Neural progenitor cell (in vitro differentiated cells): ENCODE measurements at regions not wholly inside any gene's neighbourhood (a gene's known extent, or its start where the extent isn't known, plus 50 kb on each side); places are given as distances from the start of the nearest gene placed in this dataset.

Source experiments
- DNase-seq: peaks from one replicate; pipeline ENCODE4 v3.0.0-alpha.2; 2016; ENCODE audit warnings: low spot score
- H2AFZ ChIP-seq: fragments of 200-600 bp; sonication (generic); replicated peaks from 2 replicates; pipeline ENCODE4 v1.6.1; 2016; ENCODE audit warnings: antibody characterized with exemption
- H3F3A ChIP-seq: fragments of 200-600 bp; sonication (generic); 2 replicates; pipeline ENCODE4 v1.6.1; 2016; ENCODE audit warnings: antibody characterized with exemption, low read depth
- H3K27ac ChIP-seq: fragments of 200-600 bp; sonication (generic); 2 replicates; pipeline ENCODE4 v1.5.1; 2016; ENCODE audit warnings: mild to moderate bottlenecking
- H3K27me3 ChIP-seq: fragments of 200-600 bp; sonication (generic); 2 replicates; pipeline ENCODE4 v1.6.1; 2016; ENCODE audit warnings: mild to moderate bottlenecking, moderate library complexity
- H3K36me3 ChIP-seq: fragments of 200-600 bp; sonication (generic); 2 replicates; pipeline ENCODE4 v1.5.1; 2016
- H3K4me1 ChIP-seq: fragments of 200-600 bp; sonication (generic); 2 replicates; pipeline ENCODE4 v1.6.1; 2016; ENCODE audit warnings: mixed run types
- H3K4me2 ChIP-seq: fragments of 200-600 bp; sonication (generic); 2 replicates; pipeline ENCODE4 v1.6.1; 2016
- H3K4me3 ChIP-seq: fragments of 200-600 bp; sonication (generic); 2 replicates; pipeline ENCODE4 v1.5.1; 2016
- H3K79me2 ChIP-seq: fragments of 200-600 bp; sonication (generic); 2 replicates; pipeline ENCODE4 v1.6.1; 2016; ENCODE audit warnings: low read depth
- H3K9ac ChIP-seq: fragments of 200-600 bp; sonication (generic); 2 replicates; pipeline ENCODE4 v1.6.1; 2016
- H3K9me3 ChIP-seq: fragments of 200-600 bp; sonication (generic); 2 replicates; pipeline ENCODE4 v1.5.1; 2016; ENCODE audit warnings: low read depth
- H4K20me1 ChIP-seq: fragments of 200-600 bp; sonication (generic); 2 replicates; pipeline ENCODE4 v1.6.1; 2016; ENCODE audit warnings: low read depth
- H3K27ac Mint-ChIP-seq: 3 replicates; pipeline ENCODE4 v1.8.0; 2021; ENCODE audit warnings: mixed read lengths
- H3K27me3 Mint-ChIP-seq: 2 replicates; pipeline ENCODE4 v1.8.0; 2022; ENCODE audit warnings: low read depth, mild to moderate bottlenecking, inconsistent platforms, moderate library complexity, mixed read lengths; ENCODE audit not compliant: insufficient read depth
- H3K36me3 Mint-ChIP-seq: 3 replicates; pipeline ENCODE4 v1.8.0; 2021; ENCODE audit warnings: mixed read lengths
- H3K4me1 Mint-ChIP-seq: 3 replicates; pipeline ENCODE4 v1.8.0; 2021; ENCODE audit warnings: mixed read lengths
- H3K4me3 Mint-ChIP-seq: 3 replicates; pipeline ENCODE4 v1.8.0; 2021; ENCODE audit warnings: mild to moderate bottlenecking, moderate library complexity, mixed read lengths
- H3K9me3 Mint-ChIP-seq: 3 replicates; pipeline ENCODE4 v1.8.0; 2020; ENCODE audit warnings: mixed read lengths
- EZH2 ChIP-seq: fragments of 200-600 bp; sonication (generic); IDR thresholded peaks from 2 replicates; pipeline ENCODE4 v1.6.1; 2017; ENCODE audit warnings: antibody characterized with exemption, mild to moderate bottlenecking, moderate library complexity
- EZH2phosphoT487 ChIP-seq: fragments of 200-600 bp; sonication (generic); IDR thresholded peaks from 2 replicates; pipeline ENCODE4 v1.6.1; 2017; ENCODE audit warnings: antibody characterized with exemption
- TF ChIP-seq, protein P1 (sequence below): fragments of 200-600 bp; sonication (generic); IDR thresholded peaks from 2 replicates; pipeline ENCODE4 v1.5.1; 2017; ENCODE audit warnings: antibody characterized with exemption, mild to moderate bottlenecking

DNA sequence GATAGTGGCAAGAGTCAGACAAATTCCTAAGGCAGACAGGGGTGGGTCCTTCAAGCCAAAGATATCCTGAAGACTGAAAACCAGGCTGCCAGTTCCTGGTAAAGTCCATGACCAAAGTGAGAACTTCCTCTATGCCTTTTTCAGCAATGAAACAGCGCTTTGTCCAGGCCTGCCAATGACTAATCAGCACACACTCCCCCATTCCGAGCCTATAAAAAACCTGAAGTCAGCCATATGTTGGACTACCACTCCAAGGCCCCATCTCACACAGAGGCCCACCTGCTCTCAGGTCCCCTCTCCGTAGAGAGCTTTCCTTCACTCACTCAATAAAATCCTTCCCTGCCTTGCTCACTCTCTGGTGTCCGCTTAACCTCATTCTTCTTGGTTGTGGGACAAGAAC lies 402.2 kb downstream of the ANKRD7 start:
- no peak overlapping the region for H3K4me2 ChIP-seq
- no peak overlapping the region for H3K4me3 Mint-ChIP-seq
- no peaks in the 10 kb centered on the region for H3K79me2 ChIP-seq
- no peaks in the 10 kb centered on the region for H3K36me3 ChIP-seq
- no peaks in the 10 kb centered on the region for H3K9me3 ChIP-seq
- no peak overlapping the region for H3K4me3 ChIP-seq
- H3K27me3 Mint-ChIP-seq: peaks cover 3% of the 10 kb centered on the region
- DNase-seq: no peak
- H3K4me1 ChIP-seq: peaks cover 19% of the 10 kb centered on the region
- H3K27ac Mint-ChIP-seq: no peak overlapping the region
- no peaks in the 10 kb centered on the region for H3K27me3 ChIP-seq
- H3F3A ChIP-seq: no peaks in the 10 kb centered on the region
- H2AFZ ChIP-seq: no peak overlapping the region
- no peak overlapping the region for H3K27ac ChIP-seq
- TF ChIP-seq EZH2: no peak
- TF ChIP-seq, protein P1, sequence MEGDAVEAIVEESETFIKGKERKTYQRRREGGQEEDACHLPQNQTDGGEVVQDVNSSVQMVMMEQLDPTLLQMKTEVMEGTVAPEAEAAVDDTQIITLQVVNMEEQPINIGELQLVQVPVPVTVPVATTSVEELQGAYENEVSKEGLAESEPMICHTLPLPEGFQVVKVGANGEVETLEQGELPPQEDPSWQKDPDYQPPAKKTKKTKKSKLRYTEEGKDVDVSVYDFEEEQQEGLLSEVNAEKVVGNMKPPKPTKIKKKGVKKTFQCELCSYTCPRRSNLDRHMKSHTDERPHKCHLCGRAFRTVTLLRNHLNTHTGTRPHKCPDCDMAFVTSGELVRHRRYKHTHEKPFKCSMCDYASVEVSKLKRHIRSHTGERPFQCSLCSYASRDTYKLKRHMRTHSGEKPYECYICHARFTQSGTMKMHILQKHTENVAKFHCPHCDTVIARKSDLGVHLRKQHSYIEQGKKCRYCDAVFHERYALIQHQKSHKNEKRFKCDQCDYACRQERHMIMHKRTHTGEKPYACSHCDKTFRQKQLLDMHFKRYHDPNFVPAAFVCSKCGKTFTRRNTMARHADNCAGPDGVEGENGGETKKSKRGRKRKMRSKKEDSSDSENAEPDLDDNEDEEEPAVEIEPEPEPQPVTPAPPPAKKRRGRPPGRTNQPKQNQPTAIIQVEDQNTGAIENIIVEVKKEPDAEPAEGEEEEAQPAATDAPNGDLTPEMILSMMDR: no peak
- H3K9ac ChIP-seq: no peak overlapping the region
- peaks cover 3% of the 10 kb centered on the region for H3K9me3 Mint-ChIP-seq
- peaks cover 24% of the 10 kb centered on the region for H3K4me1 Mint-ChIP-seq
- H4K20me1 ChIP-seq: no peaks in the 10 kb centered on the region
- no peaks in the 10 kb centered on the region for H3K36me3 Mint-ChIP-seq

DNA sequence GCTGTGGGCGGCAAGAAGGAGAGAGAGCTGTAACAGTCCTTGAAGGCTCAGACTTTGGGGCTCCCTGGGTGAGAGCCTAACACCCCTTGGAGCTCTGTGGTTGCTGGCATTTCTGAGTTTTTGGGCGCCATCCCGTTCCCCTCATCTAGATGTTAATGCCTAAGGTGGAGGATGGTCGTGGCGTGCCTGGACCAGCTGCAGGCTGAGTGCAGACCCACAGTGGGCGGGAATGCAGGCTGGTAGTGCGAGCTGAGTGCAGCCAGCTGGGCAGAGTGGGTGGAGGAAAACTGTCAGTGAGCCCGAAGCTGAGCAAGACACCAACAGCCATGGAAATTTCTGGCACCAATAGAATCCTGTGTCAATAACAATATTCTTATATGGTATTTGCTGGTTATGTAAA lies 403.0 kb downstream of the ANKRD7 start:
- Histone ChIP-seq H3K36me3 (no peaks in the 10 kb centered on the region), H3K4me2 (no peak overlapping the region), H3K9me3 (no peaks in the 10 kb centered on the region), H4K20me1 (no peaks in the 10 kb centered on the region), H3K4me1 (peaks cover 19% of the 10 kb centered on the region), H3K27me3 (no peaks in the 10 kb centered on the region), H3K27ac (no peak overlapping the region), H3K4me3 (no peak overlapping the region), H3F3A (no peaks in the 10 kb centered on the region), H2AFZ (no peak overlapping the region), H3K9ac (no peak overlapping the region), H3K79me2 (no peaks in the 10 kb centered on the region)
- peaks cover 28% of the 10 kb centered on the region for H3K4me1 Mint-ChIP-seq
- H3K9me3 Mint-ChIP-seq: peaks cover 3% of the 10 kb centered on the region
- DNase-seq: no peak
- H3K27ac Mint-ChIP-seq: no peak overlapping the region
- H3K27me3 Mint-ChIP-seq: peaks cover 3% of the 10 kb centered on the region
- TF ChIP-seq EZH2phosphoT487: no peak
- H3K36me3 Mint-ChIP-seq: no peaks in the 10 kb centered on the region
- no peak overlapping the region for H3K4me3 Mint-ChIP-seq

DNA sequence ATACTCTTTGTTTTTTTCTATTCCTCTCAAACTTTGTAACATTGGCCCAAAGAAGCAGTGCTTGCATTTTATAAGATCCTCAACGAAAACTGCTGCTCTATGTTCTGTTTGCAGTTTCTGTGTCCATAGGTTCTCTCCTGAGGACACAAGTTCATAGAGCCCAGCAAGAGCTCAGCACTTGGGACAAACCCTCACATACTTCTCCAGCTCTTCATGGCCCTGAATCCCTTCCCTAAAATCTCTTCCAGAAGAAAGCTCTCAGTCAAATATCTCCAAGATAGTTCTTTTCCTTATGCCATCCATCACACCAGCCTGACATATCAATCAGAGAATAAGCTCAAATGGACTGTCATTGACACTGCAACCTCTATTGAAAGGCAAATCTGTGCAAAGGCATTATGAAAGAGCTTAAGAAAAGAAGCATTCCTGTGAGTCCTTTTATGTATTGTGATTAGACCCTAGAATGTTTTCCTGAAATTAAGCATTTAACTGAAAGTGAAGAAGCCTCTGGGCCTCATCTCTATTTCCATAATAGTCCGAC lies 405.5 kb downstream of the ANKRD7 start:
- Histone ChIP-seq H3K36me3 (no peaks in the 10 kb centered on the region), H3F3A (no peaks in the 10 kb centered on the region), H3K9ac (no peak overlapping the region), H2AFZ (no peak overlapping the region), H3K27ac (no peak overlapping the region), H3K9me3 (no peaks in the 10 kb centered on the region), H4K20me1 (no peaks in the 10 kb centered on the region), H3K4me1 (peaks cover 19% of the 10 kb centered on the region), H3K4me2 (peak overlapping the region; percentile 16), H3K27me3 (no peaks in the 10 kb centered on the region), H3K4me3 (no peak overlapping the region), H3K79me2 (no peaks in the 10 kb centered on the region)
- Mint-ChIP-seq H3K27ac (peak overlapping the region; percentile 76), H3K4me3 (no peak overlapping the region), H3K9me3 (peaks cover 3% of the 10 kb centered on the region), H3K27me3 (peaks cover 3% of the 10 kb centered on the region), H3K4me1 (peaks cover 28% of the 10 kb centered on the region), H3K36me3 (no peaks in the 10 kb centered on the region)
- no peak for TF ChIP-seq EZH2
- TF ChIP-seq EZH2phosphoT487: no peak
- TF ChIP-seq, protein P1: no peak
- peak; percentile 44 for DNase-seq

GRCh38 chr7:118642396-118642795 lies 417.9 kb downstream of the ANKRD7 start:
- H3K4me3 ChIP-seq: no peak overlapping the region
- Mint-ChIP-seq H3K9me3 (no peaks in the 10 kb centered on the region), H3K4me3 (no peak overlapping the region), H3K4me1 (no peaks in the 10 kb centered on the region), H3K27ac (no peak overlapping the region), H3K36me3 (no peaks in the 10 kb centered on the region), H3K27me3 (no peaks in the 10 kb centered on the region)
- no peak overlapping the region for H3K27ac ChIP-seq
- H3K27me3 ChIP-seq: no peaks in the 10 kb centered on the region
- H3F3A ChIP-seq: no peaks in the 10 kb centered on the region
- no peak overlapping the region for H3K4me2 ChIP-seq
- DNase-seq: no peak
- no peak overlapping the region for H2AFZ ChIP-seq
- no peaks in the 10 kb centered on the region for H3K4me1 ChIP-seq
- TF ChIP-seq EZH2phosphoT487: no peak
- TF ChIP-seq EZH2: no peak
- TF ChIP-seq, protein P1: no peak
- H4K20me1 ChIP-seq: no peaks in the 10 kb centered on the region
- H3K9me3 ChIP-seq: no peaks in the 10 kb centered on the region
- no peaks in the 10 kb centered on the region for H3K79me2 ChIP-seq
- no peak overlapping the region for H3K9ac ChIP-seq
- H3K36me3 ChIP-seq: no peaks in the 10 kb centered on the region
